ENCODE measurements at regions not wholly inside any gene's neighbourhood (a gene's known extent, or its start where the extent isn't known, plus 50 kb on each side); places are given as distances from the start of the nearest gene placed in this dataset.

- TF ChIP-seq CTCF (IDR thresholded peaks at IDR 0.05) (no peak), FOXJ3 (CRISPR knock-in tag; IDR thresholded peaks at IDR 0.05; ENCODE audit: borderline replicate concordance) (no peak), TCF7 (CRISPR knock-in tag; IDR thresholded peaks at IDR 0.05; ENCODE audit: low read depth) (no peak), CREB1 (CRISPR knock-in tag; IDR thresholded peaks at IDR 0.05) (no peak), SMAD3 (CRISPR knock-in tag; IDR thresholded peaks at IDR 0.05; ENCODE audit: borderline replicate concordance) (no peak), NFE2L1 (CRISPR knock-in tag; IDR thresholded peaks at IDR 0.05) (no peak), ZNF138 (CRISPR knock-in tag; conservative IDR thresholded peaks at IDR 0.05) (no peak), NR2C2 (CRISPR knock-in tag; IDR thresholded peaks at IDR 0.05) (no peak)
- TF ChIP-seq, protein P1, sequence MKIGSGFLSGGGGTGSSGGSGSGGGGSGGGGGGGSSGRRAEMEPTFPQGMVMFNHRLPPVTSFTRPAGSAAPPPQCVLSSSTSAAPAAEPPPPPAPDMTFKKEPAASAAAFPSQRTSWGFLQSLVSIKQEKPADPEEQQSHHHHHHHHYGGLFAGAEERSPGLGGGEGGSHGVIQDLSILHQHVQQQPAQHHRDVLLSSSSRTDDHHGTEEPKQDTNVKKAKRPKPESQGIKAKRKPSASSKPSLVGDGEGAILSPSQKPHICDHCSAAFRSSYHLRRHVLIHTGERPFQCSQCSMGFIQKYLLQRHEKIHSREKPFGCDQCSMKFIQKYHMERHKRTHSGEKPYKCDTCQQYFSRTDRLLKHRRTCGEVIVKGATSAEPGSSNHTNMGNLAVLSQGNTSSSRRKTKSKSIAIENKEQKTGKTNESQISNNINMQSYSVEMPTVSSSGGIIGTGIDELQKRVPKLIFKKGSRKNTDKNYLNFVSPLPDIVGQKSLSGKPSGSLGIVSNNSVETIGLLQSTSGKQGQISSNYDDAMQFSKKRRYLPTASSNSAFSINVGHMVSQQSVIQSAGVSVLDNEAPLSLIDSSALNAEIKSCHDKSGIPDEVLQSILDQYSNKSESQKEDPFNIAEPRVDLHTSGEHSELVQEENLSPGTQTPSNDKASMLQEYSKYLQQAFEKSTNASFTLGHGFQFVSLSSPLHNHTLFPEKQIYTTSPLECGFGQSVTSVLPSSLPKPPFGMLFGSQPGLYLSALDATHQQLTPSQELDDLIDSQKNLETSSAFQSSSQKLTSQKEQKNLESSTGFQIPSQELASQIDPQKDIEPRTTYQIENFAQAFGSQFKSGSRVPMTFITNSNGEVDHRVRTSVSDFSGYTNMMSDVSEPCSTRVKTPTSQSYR (CRISPR knock-in tag; IDR thresholded peaks at IDR 0.05): no peak
- TF ChIP-seq, protein P2, sequence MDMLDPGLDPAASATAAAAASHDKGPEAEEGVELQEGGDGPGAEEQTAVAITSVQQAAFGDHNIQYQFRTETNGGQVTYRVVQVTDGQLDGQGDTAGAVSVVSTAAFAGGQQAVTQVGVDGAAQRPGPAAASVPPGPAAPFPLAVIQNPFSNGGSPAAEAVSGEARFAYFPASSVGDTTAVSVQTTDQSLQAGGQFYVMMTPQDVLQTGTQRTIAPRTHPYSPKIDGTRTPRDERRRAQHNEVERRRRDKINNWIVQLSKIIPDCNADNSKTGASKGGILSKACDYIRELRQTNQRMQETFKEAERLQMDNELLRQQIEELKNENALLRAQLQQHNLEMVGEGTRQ (CRISPR knock-in tag; IDR thresholded peaks at IDR 0.05): no peak
These were observed 73.8 kb upstream of the HNF1B start for GRCh38 chr17:37818689-37819088.
